DND-41 (cell line): ENCODE measurements at regions not wholly inside any gene's neighbourhood (a gene's known extent, or its start where the extent isn't known, plus 50 kb on each side); places are given as distances from the start of the nearest gene placed in this dataset.

Source experiments
- ATAC-seq: fragments of 200-7000 bp; cut with Tn5 transposase; 3 replicates; pipeline ENCODE4 v1.9.1; 2021; ENCODE audit warnings: low read depth; ENCODE audit not compliant: insufficient read depth
- DNase-seq: peaks from one replicate; pipeline ENCODE4 v3.0.0-alpha.2; 2020
- H2AFZ ChIP-seq: 2 replicates; pipeline ENCODE4 v1.6.0; 2012; ENCODE audit warnings: low read depth, low read length
- H3K27ac ChIP-seq: 2 replicates; pipeline ENCODE4 v1.5.1; 2012; ENCODE audit warnings: low read length, inconsistent platforms
- H3K27me3 ChIP-seq: fragments of 200-600 bp; sonication (generic); 2 replicates; pipeline ENCODE4 v1.6.0; 2012; ENCODE audit warnings: low read length, mild to moderate bottlenecking, inconsistent platforms; ENCODE audit not compliant: insufficient read depth, poor library complexity
- H3K36me3 ChIP-seq: 2 replicates; pipeline ENCODE4 v1.5.1; 2012; ENCODE audit warnings: low read length, inconsistent platforms; ENCODE audit not compliant: insufficient read depth
- H3K4me1 ChIP-seq: 2 replicates; pipeline ENCODE4 v1.5.1; 2012; ENCODE audit warnings: mild to moderate bottlenecking, low read length; ENCODE audit not compliant: insufficient read depth
- H3K4me2 ChIP-seq: 2 replicates; pipeline ENCODE4 v1.6.0; 2012; ENCODE audit warnings: mild to moderate bottlenecking, moderate library complexity, low read length, inconsistent platforms; ENCODE audit not compliant: insufficient read depth
- H3K4me3 ChIP-seq, 2 experiments: fragments of 200-600 bp in 1 of 2; shearing (Covaris generic) in 1 of 2; 2 replicates each; pipeline ENCODE4 v1.5.1; 2012 to 2016; ENCODE audit warnings: inconsistent platforms in 2 of 2, low read length in 2 of 2, mild to moderate bottlenecking in 2 of 2, low read depth in 1 of 2, moderate library complexity in 1 of 2
- H3K79me2 ChIP-seq: 2 replicates; pipeline ENCODE4 v1.6.0; 2012; ENCODE audit warnings: low read length, inconsistent platforms; ENCODE audit not compliant: insufficient read depth
- H3K9ac ChIP-seq: 2 replicates; pipeline ENCODE4 v1.6.0; 2012; ENCODE audit warnings: low read depth, mild to moderate bottlenecking, inconsistent platforms, low read length, moderate library complexity
- H3K9me3 ChIP-seq: 2 replicates; pipeline ENCODE4 v1.5.1; 2012; ENCODE audit warnings: low read length, moderate library complexity, mild to moderate bottlenecking, inconsistent platforms; ENCODE audit not compliant: insufficient read depth, severe bottlenecking
- H4K20me1 ChIP-seq: 2 replicates; pipeline ENCODE4 v1.6.0; 2012; ENCODE audit warnings: low read length; ENCODE audit not compliant: insufficient read depth
- EZH2 ChIP-seq: IDR thresholded peaks from 3 replicates; pipeline ENCODE4 v1.6.1; 2012; ENCODE audit warnings: borderline replicate concordance, low read depth, mild to moderate bottlenecking, moderate library complexity, low read length, inconsistent platforms; ENCODE audit not compliant: severe bottlenecking
- TF ChIP-seq, protein P1 (sequence below): IDR thresholded peaks from 2 replicates; pipeline ENCODE4 v1.5.1; 2012; ENCODE audit warnings: borderline replicate concordance, low read length, moderate library complexity, mild to moderate bottlenecking; ENCODE audit not compliant: poor library complexity, severe bottlenecking; ENCODE audit errors: extremely low read depth

DNA sequence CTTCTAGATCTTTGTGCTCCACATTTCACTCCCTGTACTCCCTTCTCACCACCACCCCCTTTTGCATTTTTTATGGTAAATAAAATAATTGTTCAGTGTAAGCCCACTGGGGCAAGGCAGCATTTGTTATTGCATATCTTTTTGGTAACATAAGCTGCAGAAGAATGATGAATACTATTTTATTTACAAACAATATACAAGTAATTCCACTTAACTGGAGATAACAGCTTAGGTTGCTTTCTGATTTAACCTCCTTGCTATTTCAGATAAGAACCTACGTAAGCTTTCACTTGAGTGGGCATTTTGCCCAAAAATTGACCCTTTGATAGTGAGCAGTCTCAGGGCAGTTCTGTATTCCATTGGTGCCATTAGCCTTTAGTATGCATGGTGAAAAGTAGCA is 417.9 kb downstream of the SH3GL2 start:
- Histone ChIP-seq H3K9ac (no peak overlapping the region), H3K27ac (no peak overlapping the region), H3K27me3 (no peaks in the 10 kb centered on the region), H4K20me1 (no peaks in the 10 kb centered on the region), H3K4me1 (no peaks in the 10 kb centered on the region), H3K36me3 (no peaks in the 10 kb centered on the region), H3K79me2 (no peaks in the 10 kb centered on the region), H3K9me3 (no peaks in the 10 kb centered on the region), H2AFZ (no peak overlapping the region), H3K4me3 (no peak overlapping the region), H3K4me2 (no peak overlapping the region)
- no peak for TF ChIP-seq EZH2
- TF ChIP-seq, protein P1, sequence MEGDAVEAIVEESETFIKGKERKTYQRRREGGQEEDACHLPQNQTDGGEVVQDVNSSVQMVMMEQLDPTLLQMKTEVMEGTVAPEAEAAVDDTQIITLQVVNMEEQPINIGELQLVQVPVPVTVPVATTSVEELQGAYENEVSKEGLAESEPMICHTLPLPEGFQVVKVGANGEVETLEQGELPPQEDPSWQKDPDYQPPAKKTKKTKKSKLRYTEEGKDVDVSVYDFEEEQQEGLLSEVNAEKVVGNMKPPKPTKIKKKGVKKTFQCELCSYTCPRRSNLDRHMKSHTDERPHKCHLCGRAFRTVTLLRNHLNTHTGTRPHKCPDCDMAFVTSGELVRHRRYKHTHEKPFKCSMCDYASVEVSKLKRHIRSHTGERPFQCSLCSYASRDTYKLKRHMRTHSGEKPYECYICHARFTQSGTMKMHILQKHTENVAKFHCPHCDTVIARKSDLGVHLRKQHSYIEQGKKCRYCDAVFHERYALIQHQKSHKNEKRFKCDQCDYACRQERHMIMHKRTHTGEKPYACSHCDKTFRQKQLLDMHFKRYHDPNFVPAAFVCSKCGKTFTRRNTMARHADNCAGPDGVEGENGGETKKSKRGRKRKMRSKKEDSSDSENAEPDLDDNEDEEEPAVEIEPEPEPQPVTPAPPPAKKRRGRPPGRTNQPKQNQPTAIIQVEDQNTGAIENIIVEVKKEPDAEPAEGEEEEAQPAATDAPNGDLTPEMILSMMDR: no peak
- ATAC-seq: no peak
- no peak for DNase-seq

DNA sequence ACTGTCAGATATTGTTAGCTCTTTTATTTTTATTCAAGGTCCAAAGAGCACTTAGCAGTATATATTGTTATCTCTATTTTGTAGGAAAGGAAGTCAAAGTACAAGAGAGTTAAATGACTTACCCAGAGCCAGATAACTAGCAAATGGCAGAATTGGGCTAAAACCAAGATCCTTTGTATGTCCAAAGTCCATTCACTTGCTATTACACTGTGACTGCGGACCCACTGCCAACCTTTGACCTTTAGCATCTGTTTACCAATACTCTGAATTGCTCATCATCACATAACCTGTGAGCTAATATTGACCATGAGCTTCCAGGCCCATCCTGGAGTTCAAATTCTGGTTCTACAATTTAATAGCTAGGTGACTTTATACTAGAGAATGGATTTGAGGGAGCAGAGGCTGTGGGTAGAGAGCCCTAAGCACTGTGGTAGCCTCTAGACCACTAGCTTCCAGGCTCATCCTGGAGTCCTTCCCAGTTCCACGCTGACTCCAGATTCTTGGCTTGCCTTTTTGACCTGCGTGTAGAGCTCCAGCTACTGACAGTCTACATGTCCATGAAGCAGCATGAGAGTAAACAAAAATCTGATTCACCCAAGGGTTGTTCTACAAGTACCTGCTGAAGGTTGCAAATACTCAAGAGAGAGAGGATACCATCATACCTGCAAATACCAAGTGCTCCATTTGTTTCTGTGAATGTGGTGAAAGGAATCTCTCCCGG is 424.0 kb downstream of the SH3GL2 start:
- ATAC-seq: no peak
- Histone ChIP-seq H3K4me2 (no peak overlapping the region), H2AFZ (no peak overlapping the region)

DNA sequence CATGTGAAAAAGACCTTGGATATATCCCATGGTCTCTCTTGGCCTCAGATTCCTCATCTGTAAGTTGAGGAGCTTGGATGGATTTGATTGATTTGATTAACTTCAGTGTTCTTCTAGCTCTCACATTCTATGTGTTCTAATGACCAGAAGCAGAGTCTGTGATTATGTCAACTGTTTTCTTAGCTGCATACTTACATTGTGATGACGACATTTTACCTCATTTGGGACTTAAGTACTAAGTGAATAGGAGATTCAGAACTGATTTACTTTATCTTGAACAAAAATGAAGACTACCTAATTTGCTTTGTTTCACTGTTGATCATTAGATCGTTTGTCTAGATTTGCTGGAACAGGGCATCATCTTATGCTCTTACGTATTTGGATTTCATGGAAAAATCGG is 427.7 kb downstream of the SH3GL2 start:
- no peaks in the 10 kb centered on the region for H3K27me3 ChIP-seq
- TF ChIP-seq EZH2: no peak
- TF ChIP-seq, protein P1: no peak
- H3K36me3 ChIP-seq: no peaks in the 10 kb centered on the region

More for the DNA sequence above, 424.0 kb downstream of the SH3GL2 start:
- no peak for TF ChIP-seq EZH2
- TF ChIP-seq, protein P1: no peak
- Histone ChIP-seq H3K36me3 (no peaks in the 10 kb centered on the region), H3K4me3 (no peak overlapping the region), H4K20me1 (no peaks in the 10 kb centered on the region), H3K9ac (no peak overlapping the region), H3K27ac (no peak overlapping the region), H3K79me2 (no peaks in the 10 kb centered on the region), H3K27me3 (no peaks in the 10 kb centered on the region), H3K9me3 (no peaks in the 10 kb centered on the region), H3K4me1 (no peaks in the 10 kb centered on the region)
- DNase-seq: no peak

More for the DNA sequence above, 427.7 kb downstream of the SH3GL2 start:
- H2AFZ ChIP-seq: no peak overlapping the region
- no peaks in the 10 kb centered on the region for H3K79me2 ChIP-seq
- ATAC-seq (no peak), DNase-seq (no peak)
- H3K4me1 ChIP-seq: no peaks in the 10 kb centered on the region
- H4K20me1 ChIP-seq: no peaks in the 10 kb centered on the region
- H3K4me3 ChIP-seq: no peak overlapping the region
- H3K9ac ChIP-seq: no peak overlapping the region
- H3K4me2 ChIP-seq: no peak overlapping the region
- no peaks in the 10 kb centered on the region for H3K9me3 ChIP-seq
- H3K27ac ChIP-seq: no peak overlapping the region
